ENCODE measurements at regions not wholly inside any gene's neighbourhood (a gene's known extent, or its start where the extent isn't known, plus 50 kb on each side); places are given as distances from the start of the nearest gene placed in this dataset.
A peak's percentile ranks its signal among the peaks of the same experiment; 100 is the strongest.

DNA sequence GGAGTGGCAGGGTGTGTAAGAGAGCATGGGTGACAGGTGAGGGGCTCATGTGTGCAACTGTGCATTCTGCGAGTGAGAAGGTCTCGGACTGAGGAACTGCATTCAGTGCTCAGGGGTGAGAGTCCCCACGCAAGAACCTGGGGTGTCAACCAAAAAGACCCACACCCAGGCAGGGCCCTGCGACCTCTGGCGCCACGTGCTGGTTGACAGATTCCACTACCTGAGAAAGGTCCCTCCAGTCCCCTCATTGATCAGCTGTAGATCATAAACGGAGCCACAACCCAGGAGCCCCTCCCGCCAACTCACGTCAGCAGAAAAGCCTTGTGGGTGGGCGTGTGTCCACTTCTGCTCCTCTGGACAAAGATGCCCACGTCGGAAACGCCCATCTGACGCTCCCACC lies 98.7 kb downstream of the ASCL4 start:
- TF ChIP-seq, protein P1, sequence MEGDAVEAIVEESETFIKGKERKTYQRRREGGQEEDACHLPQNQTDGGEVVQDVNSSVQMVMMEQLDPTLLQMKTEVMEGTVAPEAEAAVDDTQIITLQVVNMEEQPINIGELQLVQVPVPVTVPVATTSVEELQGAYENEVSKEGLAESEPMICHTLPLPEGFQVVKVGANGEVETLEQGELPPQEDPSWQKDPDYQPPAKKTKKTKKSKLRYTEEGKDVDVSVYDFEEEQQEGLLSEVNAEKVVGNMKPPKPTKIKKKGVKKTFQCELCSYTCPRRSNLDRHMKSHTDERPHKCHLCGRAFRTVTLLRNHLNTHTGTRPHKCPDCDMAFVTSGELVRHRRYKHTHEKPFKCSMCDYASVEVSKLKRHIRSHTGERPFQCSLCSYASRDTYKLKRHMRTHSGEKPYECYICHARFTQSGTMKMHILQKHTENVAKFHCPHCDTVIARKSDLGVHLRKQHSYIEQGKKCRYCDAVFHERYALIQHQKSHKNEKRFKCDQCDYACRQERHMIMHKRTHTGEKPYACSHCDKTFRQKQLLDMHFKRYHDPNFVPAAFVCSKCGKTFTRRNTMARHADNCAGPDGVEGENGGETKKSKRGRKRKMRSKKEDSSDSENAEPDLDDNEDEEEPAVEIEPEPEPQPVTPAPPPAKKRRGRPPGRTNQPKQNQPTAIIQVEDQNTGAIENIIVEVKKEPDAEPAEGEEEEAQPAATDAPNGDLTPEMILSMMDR (conservative IDR thresholded peaks at IDR 0.05) = no peak
- Mint-ChIP-seq H3K9me3 (no peaks in the 10 kb centered on the region), H3K4me1 (no peaks in the 10 kb centered on the region), H3K27ac (ENCODE audit: unreplicated experiment) (no peak overlapping the region), H3K27me3 (ENCODE audit: low read depth) (peaks cover 84% of the 10 kb centered on the region), H3K4me3 (no peak overlapping the region), H3K36me3 (ENCODE audit: low read depth) (no peaks in the 10 kb centered on the region)
- DNase-seq (ENCODE audit: low read depth, low spot score) = no peak

DNA sequence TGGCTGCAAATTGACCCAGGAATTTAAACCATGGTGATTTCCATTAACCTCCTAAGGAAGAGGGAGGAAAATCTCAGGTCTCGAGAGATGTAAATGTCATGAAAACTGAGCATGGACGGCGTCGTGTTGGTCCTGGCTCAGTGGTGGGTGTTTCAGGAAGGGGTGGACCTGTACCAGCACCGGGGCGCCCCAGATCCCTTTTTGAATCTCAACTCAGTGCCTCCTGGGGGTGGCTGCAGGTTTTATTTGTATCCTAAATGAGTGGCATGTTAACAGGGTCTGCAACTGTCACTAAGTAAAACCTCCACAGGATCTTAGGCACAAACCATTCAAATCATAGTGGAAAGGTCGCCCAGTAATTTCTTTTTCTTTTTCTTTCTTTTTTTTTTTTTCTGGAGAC lies 101.3 kb downstream of the ASCL4 start:
- no peaks in the 10 kb centered on the region for H3K4me1 Mint-ChIP-seq
- H3K27me3 Mint-ChIP-seq (ENCODE audit: low read depth) = peaks cover 78% of the 10 kb centered on the region
- TF ChIP-seq, protein P1 (conservative IDR thresholded peaks at IDR 0.05) = no peak
- H3K27ac Mint-ChIP-seq (ENCODE audit: unreplicated experiment) = no peak overlapping the region
- H3K4me3 Mint-ChIP-seq = no peak overlapping the region
- no peaks in the 10 kb centered on the region for H3K36me3 Mint-ChIP-seq (ENCODE audit: low read depth)
- DNase-seq (ENCODE audit: low read depth, low spot score) = no peak
- H3K9me3 Mint-ChIP-seq = no peaks in the 10 kb centered on the region

DNA sequence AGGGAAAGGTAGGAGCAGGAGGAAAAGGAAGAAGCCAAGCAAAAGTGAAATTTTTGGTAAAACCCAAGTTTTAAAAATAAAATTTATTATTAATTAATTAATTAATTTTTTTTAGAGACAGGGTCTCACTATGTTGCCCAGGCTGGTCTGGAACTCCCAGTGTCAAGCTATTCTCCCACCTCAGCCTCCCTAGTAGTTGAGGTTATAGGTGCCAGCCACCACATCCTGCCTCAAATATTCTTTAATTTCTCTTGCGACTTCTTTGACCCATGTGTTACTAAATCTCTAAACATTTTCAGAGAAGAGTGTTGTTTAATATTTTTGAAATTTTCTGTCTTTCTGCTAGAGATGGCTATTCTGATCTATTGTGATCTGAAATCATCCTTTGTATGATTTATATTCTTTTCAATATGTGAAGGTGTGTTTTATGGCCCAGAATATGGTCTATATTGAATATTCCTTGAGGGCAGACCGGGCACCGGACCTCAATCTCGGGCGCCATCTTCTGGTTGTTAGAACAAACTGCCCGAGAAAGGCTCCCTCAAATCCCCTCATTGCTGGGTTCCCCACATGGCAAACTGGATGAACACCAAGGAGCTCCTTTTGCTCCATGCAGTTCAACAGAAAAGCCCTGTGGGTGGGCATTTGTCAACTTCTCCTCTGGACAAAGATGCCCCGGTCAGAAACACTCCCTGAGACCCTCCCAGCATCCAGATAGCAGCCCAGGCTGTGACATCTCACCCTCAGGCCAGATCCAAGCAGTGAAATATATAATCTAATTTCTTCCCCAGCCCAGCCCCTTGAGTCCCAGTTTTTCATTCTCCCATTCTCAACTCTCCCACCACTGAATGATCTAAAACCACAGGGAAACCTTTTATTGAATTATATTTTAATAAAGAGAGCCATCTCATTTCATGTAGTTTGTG lies 110.5 kb downstream of the ASCL4 start:
- no peak overlapping the region for H3K4me3 Mint-ChIP-seq
- TF ChIP-seq, protein P1 (conservative IDR thresholded peaks at IDR 0.05) = peak; percentile 83
- no peaks in the 10 kb centered on the region for H3K4me1 Mint-ChIP-seq
- peak; percentile 59 for DNase-seq (ENCODE audit: low read depth, low spot score)
- no peaks in the 10 kb centered on the region for H3K36me3 Mint-ChIP-seq (ENCODE audit: low read depth)
- H3K27me3 Mint-ChIP-seq (ENCODE audit: low read depth) = peaks cover 67% of the 10 kb centered on the region
- no peaks in the 10 kb centered on the region for H3K9me3 Mint-ChIP-seq
- no peak overlapping the region for H3K27ac Mint-ChIP-seq (ENCODE audit: unreplicated experiment)

DNA sequence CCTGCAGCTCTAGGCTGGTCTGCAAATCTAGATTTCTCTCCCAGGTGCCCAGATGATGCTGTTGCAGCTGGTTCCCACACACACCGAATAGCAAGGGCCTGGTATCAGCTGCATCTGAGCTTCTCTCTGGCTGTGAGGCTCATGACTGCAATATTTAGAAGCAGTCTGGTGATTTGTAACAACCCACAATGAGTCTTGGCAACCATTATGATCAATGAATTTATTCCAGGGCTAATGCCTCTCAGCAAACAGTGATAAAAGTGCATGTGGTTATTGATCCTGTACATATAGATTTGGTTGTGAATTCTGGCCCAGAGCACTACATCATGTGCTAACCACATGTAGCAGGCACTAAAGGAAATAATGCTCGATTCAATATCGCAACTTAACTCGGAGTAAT lies 114.3 kb downstream of the ASCL4 start:
- Mint-ChIP-seq H3K4me1 (no peaks in the 10 kb centered on the region), H3K4me3 (no peak overlapping the region), H3K27me3 (ENCODE audit: low read depth) (peaks cover 59% of the 10 kb centered on the region), H3K27ac (ENCODE audit: unreplicated experiment) (no peak overlapping the region), H3K9me3 (no peaks in the 10 kb centered on the region), H3K36me3 (ENCODE audit: low read depth) (no peaks in the 10 kb centered on the region)
- TF ChIP-seq, protein P1 (conservative IDR thresholded peaks at IDR 0.05) = no peak
- no peak for DNase-seq (ENCODE audit: low read depth, low spot score)

DNA sequence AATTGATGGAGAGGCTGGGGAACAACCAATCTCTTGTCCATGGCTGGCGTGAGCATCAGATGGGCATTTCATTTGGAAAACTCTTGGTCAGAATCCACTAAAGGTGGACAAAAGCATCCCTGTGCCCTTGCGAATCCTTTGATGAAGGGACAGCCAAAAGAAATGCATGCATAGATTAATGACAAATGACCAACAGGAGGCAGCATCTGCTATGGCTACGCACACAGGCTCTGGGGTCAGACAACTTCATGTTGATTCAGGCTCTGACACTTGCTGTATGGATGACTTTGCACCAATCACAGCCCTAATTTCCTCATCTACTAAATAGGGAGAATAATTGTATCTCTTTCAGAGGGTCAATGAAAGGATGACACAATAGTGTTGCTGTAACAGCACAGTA lies 117.5 kb downstream of the ASCL4 start:
- Mint-ChIP-seq H3K9me3 (no peaks in the 10 kb centered on the region), H3K4me3 (no peak overlapping the region), H3K27ac (ENCODE audit: unreplicated experiment) (no peak overlapping the region), H3K4me1 (no peaks in the 10 kb centered on the region), H3K36me3 (ENCODE audit: low read depth) (no peaks in the 10 kb centered on the region), H3K27me3 (ENCODE audit: low read depth) (peaks cover 58% of the 10 kb centered on the region)
- DNase-seq (ENCODE audit: low read depth, low spot score) = no peak
- TF ChIP-seq, protein P1 (conservative IDR thresholded peaks at IDR 0.05) = peak; percentile 40
